Endothelial cell of umbilical vein (primary cell): ENCODE measurements at regions not wholly inside any gene's neighbourhood (a gene's known extent, or its start where the extent isn't known, plus 50 kb on each side); places are given as distances from the start of the nearest gene placed in this dataset.
"Not testable (repeated sequence)": the region's sequence is repeated elsewhere in the genome, so short reads cannot be mapped to it uniquely, and the experiment has no call there.

Experiments used
- BruUV-seq: library from RNA; stranded (reverse); fragments of 400-500 nt; replicated peaks from 2 replicates; lab custom pipeline; 2021; lab: Mats Ljungman, UMichigan
- CTCF ChIA-PET: fragments of 300-600, 350-600 bp; sonication (Branson Sonifier 250); formaldehyde crosslinking; loops from one replicate; lab custom pipeline; 2021; ENCODE audit warnings: antibody characterized with exemption, inconsistent platforms; lab: Charles Lee
- POLR2A ChIA-PET: fragments of 300-600, 350-600 bp; sonication (Branson Sonifier 250); formaldehyde crosslinking; loops from one replicate; lab custom pipeline; 2021; ENCODE audit warnings: antibody characterized with exemption, inconsistent platforms; lab: Charles Lee
- DNase-seq: peaks from one replicate; pipeline ENCODE4 v3.0.0-alpha.2; 2011; ENCODE audit warnings: low read depth, low spot score
- FAIRE-seq: peaks from 2 replicates; lab custom pipeline; 2011; peaks lifted over from hg19 to GRCh38; lab: Jason Lieb, UNC
- H2AFZ ChIP-seq: 2 replicates; pipeline ENCODE4 v1.6.0; 2012; ENCODE audit warnings: low read depth, low read length, control low read depth, inconsistent platforms
- H3K27ac ChIP-seq: 2 replicates; pipeline ENCODE4 v1.5.1; 2011; ENCODE audit warnings: low read depth, mild to moderate bottlenecking, control low read depth, low read length, moderate library complexity; ENCODE audit not compliant: insufficient read depth
- H3K27me3 ChIP-seq, 2 experiments: 2 replicates each; pipeline versions ENCODE4 v1.6.0 to v1.6.1; 2011; ENCODE audit warnings: low read length in 2 of 2, mixed read lengths in 1 of 2; ENCODE audit not compliant: control insufficient read depth in 2 of 2, insufficient read depth in 2 of 2
- H3K36me3 ChIP-seq, 2 experiments: 2 replicates in 1 of 2; 3 replicates in 1 of 2; pipeline ENCODE4 v1.5.1; 2011; ENCODE audit warnings: low read length in 2 of 2, mild to moderate bottlenecking in 1 of 2, moderate library complexity in 1 of 2; ENCODE audit not compliant: control insufficient read depth in 2 of 2, insufficient read depth in 2 of 2; ENCODE audit errors: extremely low read depth in 1 of 2
- H3K4me1 ChIP-seq: 3 replicates; pipeline ENCODE4 v1.5.1; 2011; ENCODE audit warnings: mild to moderate bottlenecking, low read length; ENCODE audit not compliant: control insufficient read depth, insufficient read depth; ENCODE audit errors: extremely low read depth
- H3K4me2 ChIP-seq: 2 replicates; pipeline ENCODE4 v1.6.1; 2011; ENCODE audit warnings: low read length, control low read depth, mixed read lengths; ENCODE audit not compliant: insufficient read depth
- H3K4me3 ChIP-seq, 3 experiments: fragments of 200-600 bp in 1 of 3; sonication (generic), shearing (Covaris generic) in 1 of 3; replicated peaks in 1 of 3; 2 replicates each; pipeline ENCODE4 v1.5.1; 2011 to 2016; ENCODE audit warnings: control low read depth in 3 of 3, low read length in 3 of 3, mild to moderate bottlenecking in 2 of 3, inconsistent platforms in 1 of 3, low read depth in 1 of 3, moderate library complexity in 1 of 3; ENCODE audit not compliant: insufficient read depth in 1 of 3
- H3K79me2 ChIP-seq: 2 replicates; pipeline ENCODE4 v1.6.0; 2012; ENCODE audit warnings: low read length, inconsistent platforms; ENCODE audit not compliant: control insufficient read depth, insufficient read depth
- H3K9ac ChIP-seq: replicated peaks from 2 replicates; pipeline ENCODE3; 2011; ENCODE audit warnings: low read length, control low read depth; ENCODE audit not compliant: insufficient read depth; ENCODE audit errors: extremely low read depth
- H3K9me1 ChIP-seq: replicated peaks from 3 replicates; pipeline ENCODE4 v1.6.0; 2011; ENCODE audit warnings: mild to moderate bottlenecking, low read length; ENCODE audit not compliant: control insufficient read depth, insufficient read depth; ENCODE audit errors: extremely low read depth
- H3K9me3 ChIP-seq: replicated peaks from 2 replicates; pipeline ENCODE4 v1.5.1; 2012; ENCODE audit warnings: low read length, inconsistent platforms; ENCODE audit not compliant: control insufficient read depth, insufficient read depth
- H4K20me1 ChIP-seq: replicated peaks from 2 replicates; pipeline ENCODE3; 2011; ENCODE audit warnings: mild to moderate bottlenecking, low read length; ENCODE audit not compliant: control insufficient read depth, insufficient read depth; ENCODE audit errors: extremely low read depth
- dilution Hi-C: fragments of 300-500 bp; cut with MboI; formaldehyde crosslinking; loops from one replicate; pipeline ENCODE4 v1.15.0; 2019; ENCODE audit warnings: low sequenced_read_pairs; ENCODE audit not compliant: extremely low pct_ligation_motif_present
- intact Hi-C: fragments of 100-400 bp; cut with micrococcal nuclease; formaldehyde crosslinking; loops from one replicate; pipeline ENCODE4 v1.10.0; 2022

DNA sequence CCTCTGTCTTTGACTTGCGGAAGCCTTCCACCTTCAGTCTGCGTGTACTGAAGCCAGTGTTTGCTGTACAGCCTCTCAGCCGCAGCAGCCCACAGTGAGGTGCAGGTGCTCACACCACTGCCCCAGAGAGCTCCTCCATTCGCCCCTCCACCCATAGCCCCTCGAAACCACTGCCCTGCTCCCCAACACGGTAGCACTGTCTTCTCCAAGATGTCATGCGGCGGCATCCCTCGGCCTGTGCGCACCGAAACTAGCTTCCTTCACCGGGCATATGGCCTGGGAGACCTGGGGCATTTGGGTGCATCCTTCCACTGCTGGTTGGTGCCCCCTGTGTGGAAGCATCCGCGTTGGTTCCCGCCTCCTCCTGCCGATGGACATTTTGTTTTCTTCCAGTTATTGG, 86.8 kb upstream of the LPCAT1 start:
- H4K20me1 ChIP-seq, DNase-seq, H3K4me1 ChIP-seq, H3K36me3 ChIP-seq, BruUV-seq, POLR2A ChIA-PET, H3K27me3 ChIP-seq, H3K27ac ChIP-seq, intact Hi-C loops, H3K9me1 ChIP-seq, H3K79me2 ChIP-seq, H3K4me3 ChIP-seq, H3K9ac ChIP-seq, FAIRE-seq, H3K4me2 ChIP-seq, dilution Hi-C loops, H2AFZ ChIP-seq, H3K9me3 ChIP-seq, CTCF ChIA-PET: not testable (repeated sequence)

DNA sequence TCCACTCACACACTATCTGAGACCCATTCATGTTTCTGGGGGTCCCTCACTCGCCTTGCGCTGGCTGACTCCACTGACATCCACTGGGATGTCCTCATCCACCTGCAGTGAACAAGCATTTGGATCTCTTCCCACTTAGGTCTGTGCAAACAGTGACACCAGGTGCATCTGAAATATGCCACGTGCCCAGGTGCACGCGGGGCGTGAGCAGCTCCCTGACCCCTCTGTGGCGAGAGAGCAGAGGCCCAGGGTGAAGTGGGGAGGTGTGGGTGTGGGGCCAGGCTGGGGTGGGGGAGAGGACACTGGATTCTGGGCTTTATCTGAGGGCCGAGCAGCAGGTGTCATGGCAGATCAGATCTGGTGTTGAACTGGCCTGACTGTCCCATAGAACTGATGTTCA, 85.4 kb upstream of the LPCAT1 start:
- H3K9ac ChIP-seq, H3K27me3 ChIP-seq, H2AFZ ChIP-seq, dilution Hi-C loops, H3K4me3 ChIP-seq, H4K20me1 ChIP-seq, H3K4me2 ChIP-seq, FAIRE-seq, H3K9me3 ChIP-seq, H3K36me3 ChIP-seq, POLR2A ChIA-PET, H3K9me1 ChIP-seq, CTCF ChIA-PET, DNase-seq, intact Hi-C loops, BruUV-seq, H3K4me1 ChIP-seq, H3K27ac ChIP-seq, H3K79me2 ChIP-seq: not testable (repeated sequence)

DNA sequence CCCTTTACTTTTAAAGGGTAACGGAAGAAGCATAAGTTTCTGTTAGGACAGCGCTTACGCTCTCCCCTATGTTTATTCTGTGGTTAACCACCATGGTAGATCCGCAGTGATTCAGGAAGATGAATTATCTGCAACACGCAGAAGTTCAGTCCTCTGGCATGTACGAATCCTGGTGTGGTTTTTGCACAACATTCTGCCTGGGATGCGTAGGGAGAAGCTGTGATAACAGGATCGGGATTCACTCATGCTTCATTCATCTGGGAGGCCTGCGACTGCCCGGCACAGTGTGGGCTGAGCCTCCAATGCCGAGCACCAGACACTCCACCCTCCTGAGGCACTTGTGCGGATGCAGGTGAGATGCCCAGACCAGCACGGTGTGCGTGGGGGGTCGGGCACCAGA, 84.6 kb upstream of the LPCAT1 start:
- H4K20me1 ChIP-seq, H2AFZ ChIP-seq, H3K27me3 ChIP-seq, dilution Hi-C loops, POLR2A ChIA-PET, H3K79me2 ChIP-seq, CTCF ChIA-PET, H3K36me3 ChIP-seq, H3K4me1 ChIP-seq, FAIRE-seq, BruUV-seq, H3K9ac ChIP-seq, intact Hi-C loops, H3K4me3 ChIP-seq, DNase-seq, H3K4me2 ChIP-seq, H3K9me3 ChIP-seq, H3K27ac ChIP-seq, H3K9me1 ChIP-seq: not testable (repeated sequence)

DNA sequence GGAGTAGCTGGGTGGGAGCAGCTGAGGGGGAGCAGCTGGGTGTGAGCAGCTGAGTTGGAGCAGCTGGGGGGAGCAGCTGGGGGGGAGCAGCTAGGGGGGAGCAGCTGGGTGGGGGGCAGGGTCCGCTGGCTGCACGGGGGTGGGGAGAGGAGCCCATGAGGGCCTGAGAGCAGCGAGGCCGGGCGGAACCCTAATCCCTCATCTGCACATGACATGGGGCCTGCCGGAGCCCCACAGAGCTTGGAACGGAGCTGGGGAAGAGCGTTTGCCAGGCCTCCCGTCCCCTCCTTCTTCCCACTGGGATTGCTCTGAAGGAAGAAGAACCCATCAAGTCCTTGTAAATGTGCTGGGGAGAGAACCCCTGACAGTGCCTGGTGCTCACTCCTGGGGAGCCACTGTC, 83.2 kb upstream of the LPCAT1 start:
- H3K9me1 ChIP-seq, CTCF ChIA-PET, dilution Hi-C loops, H3K36me3 ChIP-seq, intact Hi-C loops, H3K4me1 ChIP-seq, H3K9me3 ChIP-seq, POLR2A ChIA-PET, DNase-seq, BruUV-seq, H4K20me1 ChIP-seq, H3K4me2 ChIP-seq, H3K4me3 ChIP-seq, H3K9ac ChIP-seq, H3K27me3 ChIP-seq, H3K27ac ChIP-seq, H3K79me2 ChIP-seq, H2AFZ ChIP-seq, FAIRE-seq: not testable (repeated sequence)
